ENCODE measurements at regions not wholly inside any gene's neighbourhood (a gene's known extent, or its start where the extent isn't known, plus 50 kb on each side); places are given as distances from the start of the nearest gene placed in this dataset.
"Not testable (repeated sequence)": the region's sequence is repeated elsewhere in the genome, so short reads cannot be mapped to it uniquely, and the experiment has no call there.

GRCh38 chr4:75422998-75423397 is 91.2 kb downstream of the RCHY1 start:
- DNase-seq (ENCODE audit: low read depth): no peak
- no peak overlapping the region for H3K4me3 ChIP-seq (ENCODE audit: control insufficient read depth, low read depth, low read length)
- TF ChIP-seq CTCF (conservative IDR thresholded peaks at IDR 0.05; ENCODE audit: control insufficient read depth, insufficient read depth, low read depth, low read length): no peak

- no peak for TF ChIP-seq CTCF (conservative IDR thresholded peaks at IDR 0.05; ENCODE audit: control insufficient read depth, insufficient read depth, low read depth, low read length)
- no peak overlapping the region for H3K4me3 ChIP-seq (ENCODE audit: control insufficient read depth, low read depth, low read length)
- DNase-seq (ENCODE audit: low read depth): no peak
Measured at GRCh38 chr4:75412746-75413145, 101.5 kb downstream of the RCHY1 start.

- no peak overlapping the region for H3K4me3 ChIP-seq (ENCODE audit: control insufficient read depth, low read depth, low read length)
- TF ChIP-seq CTCF (conservative IDR thresholded peaks at IDR 0.05; ENCODE audit: control insufficient read depth, insufficient read depth, low read depth, low read length): no peak
- no peak for DNase-seq (ENCODE audit: low read depth)
Measured at GRCh38 chr4:75398501-75398900, 115.7 kb downstream of the RCHY1 start.

- TF ChIP-seq CTCF (conservative IDR thresholded peaks at IDR 0.05; ENCODE audit: control insufficient read depth, insufficient read depth, low read depth, low read length): no peak
- no peak for DNase-seq (ENCODE audit: low read depth)
- no peak overlapping the region for H3K4me3 ChIP-seq (ENCODE audit: control insufficient read depth, low read depth, low read length)
Measured at GRCh38 chr4:75391489-75392166, 122.6 kb downstream of the RCHY1 start.

GRCh38 chr4:75386426-75386825 is 127.8 kb downstream of the RCHY1 start:
- H3K4me3 ChIP-seq (ENCODE audit: control insufficient read depth, low read depth, low read length); DNase-seq (ENCODE audit: low read depth): not testable (repeated sequence)

GRCh38 chr4:75385106-75385505 is 129.1 kb downstream of the RCHY1 start:
- no peak overlapping the region for H3K4me3 ChIP-seq (ENCODE audit: control insufficient read depth, low read depth, low read length)
- no peak for TF ChIP-seq CTCF (conservative IDR thresholded peaks at IDR 0.05; ENCODE audit: control insufficient read depth, insufficient read depth, low read depth, low read length)
- no peak for DNase-seq (ENCODE audit: low read depth)

GRCh38 chr4:75376543-75376942 is 137.7 kb downstream of the RCHY1 start:
- DNase-seq (ENCODE audit: low read depth): no peak
- TF ChIP-seq CTCF (conservative IDR thresholded peaks at IDR 0.05; ENCODE audit: control insufficient read depth, insufficient read depth, low read depth, low read length): no peak
- H3K4me3 ChIP-seq (ENCODE audit: control insufficient read depth, low read depth, low read length): no peak overlapping the region

Measured in fibroblast of mammary gland (primary cell).